HG03103 (cell line): ENCODE measurements at regions not wholly inside any gene's neighbourhood (a gene's known extent, or its start where the extent isn't known, plus 50 kb on each side); places are given as distances from the start of the nearest gene placed in this dataset.

ENCODE experiments used
- ATAC-seq: cut with Tn5 transposase; IDR thresholded peaks from one replicate; pipeline ENCODE4 v1.9.1; 2021; ENCODE audit warnings: low read depth; ENCODE audit not compliant: unreplicated experiment

DNA sequence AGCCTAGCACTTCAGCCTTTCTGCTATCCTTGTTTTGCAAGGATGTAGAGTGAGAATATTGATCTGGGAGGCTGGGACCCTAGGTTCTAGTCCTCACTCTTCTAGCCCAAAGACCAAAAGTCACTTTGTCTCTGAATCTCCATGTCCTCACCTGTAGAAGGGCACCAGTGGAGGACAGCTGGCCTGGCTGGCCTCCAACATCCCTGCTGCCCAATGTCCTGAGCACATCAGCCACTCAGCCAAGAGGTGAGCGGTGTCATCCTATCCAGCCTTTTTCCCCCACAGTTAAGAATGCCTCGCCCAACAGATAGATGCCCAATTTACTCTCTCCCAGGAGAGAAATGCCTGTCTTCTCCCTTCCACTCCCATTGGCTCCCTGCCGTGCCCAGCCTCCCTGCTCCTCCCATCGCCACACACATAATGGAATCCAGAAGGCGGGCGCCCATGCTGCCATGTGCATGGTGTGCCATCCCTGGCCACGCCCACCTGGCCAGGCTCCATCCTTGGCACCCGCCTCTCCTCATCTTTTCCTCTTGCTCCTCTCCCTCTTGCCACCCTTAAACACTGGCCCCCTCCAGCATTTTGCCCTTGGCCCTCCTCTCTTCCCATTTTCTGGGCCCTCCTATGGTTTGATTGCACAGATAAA is 157.3 kb upstream of the SDK2 start:
- ATAC-seq, result no peak

DNA sequence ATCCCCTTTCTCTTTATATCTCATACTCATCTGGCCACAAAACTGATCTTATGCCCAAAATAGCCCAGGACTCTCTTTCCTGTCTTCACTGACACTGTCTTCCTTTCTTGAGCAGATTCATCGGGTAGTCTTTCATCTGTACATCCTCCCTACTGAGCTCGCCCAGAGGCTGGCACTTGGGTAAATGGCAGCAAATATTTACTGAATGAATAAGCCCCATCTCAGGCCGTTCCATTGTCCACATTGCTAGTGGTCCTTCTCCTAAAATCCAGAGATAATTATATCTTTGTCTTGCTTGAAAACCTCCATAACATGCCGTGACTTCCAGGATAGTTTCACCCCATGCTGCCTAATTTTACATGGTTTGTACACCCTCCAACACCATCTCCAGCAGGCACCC is 158.1 kb upstream of the SDK2 start:
- no peak for ATAC-seq

DNA sequence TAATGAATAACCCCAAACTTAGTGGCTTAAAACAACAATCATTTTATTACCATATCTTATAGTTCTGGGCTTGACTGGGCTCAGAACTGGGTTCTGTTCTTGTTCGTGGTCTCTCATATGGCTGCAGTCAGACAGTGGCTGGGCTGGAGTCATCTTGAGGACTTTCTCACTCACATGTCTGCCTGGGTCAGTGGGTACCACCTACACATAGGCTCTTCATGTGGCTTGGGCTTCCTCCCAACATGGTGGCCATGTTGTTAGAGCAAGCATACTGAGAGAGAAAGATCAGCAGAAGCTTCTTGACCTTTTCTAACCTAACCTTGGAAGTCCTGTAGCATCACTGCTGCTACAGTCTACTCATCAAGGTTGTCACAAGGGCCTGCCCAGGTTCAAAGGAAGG is 158.6 kb upstream of the SDK2 start:
- no peak for ATAC-seq

DNA sequence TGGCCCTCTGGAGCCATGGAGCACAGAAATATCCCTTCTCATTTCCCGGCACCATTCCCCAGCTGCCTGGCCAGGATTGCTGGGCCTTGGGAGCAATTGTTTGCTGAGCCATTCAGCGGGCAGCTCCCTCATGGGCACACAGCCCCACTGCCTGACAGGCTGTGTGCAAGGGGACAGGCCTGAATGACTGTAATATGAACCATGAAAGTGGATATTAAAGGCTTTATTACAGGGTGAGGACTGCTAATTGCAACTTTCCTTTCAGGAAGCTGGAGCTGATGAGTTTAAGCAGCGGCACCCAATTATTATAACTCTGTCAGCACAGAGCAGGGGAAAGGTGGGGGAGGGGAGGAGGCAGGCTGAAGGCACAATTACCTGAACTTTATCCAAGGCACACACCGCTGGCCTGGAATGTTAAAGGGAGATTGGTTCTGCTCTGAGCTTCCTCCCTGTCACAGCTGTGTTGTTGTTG is 159.8 kb upstream of the SDK2 start:
- ATAC-seq, result no peak

DNA sequence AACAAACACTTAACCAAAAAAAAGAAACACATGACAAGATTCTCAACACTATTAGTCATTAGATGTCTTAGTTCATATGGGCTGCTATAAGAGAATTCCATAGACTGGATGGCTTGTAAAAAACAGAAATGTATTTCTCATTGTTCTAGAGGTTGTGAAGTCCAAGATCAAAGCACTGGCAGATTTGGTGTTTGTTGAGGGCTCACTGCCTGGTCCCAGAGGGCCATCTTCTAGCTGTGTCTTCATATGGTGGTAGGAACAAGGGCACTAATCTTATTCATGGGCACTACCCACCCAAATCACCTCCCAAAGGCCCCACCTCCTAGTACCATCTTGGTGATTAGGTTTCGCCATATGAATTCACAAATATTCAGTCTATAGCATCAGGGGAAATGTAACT is 162.5 kb upstream of the SDK2 start:
- ATAC-seq, result no peak

DNA sequence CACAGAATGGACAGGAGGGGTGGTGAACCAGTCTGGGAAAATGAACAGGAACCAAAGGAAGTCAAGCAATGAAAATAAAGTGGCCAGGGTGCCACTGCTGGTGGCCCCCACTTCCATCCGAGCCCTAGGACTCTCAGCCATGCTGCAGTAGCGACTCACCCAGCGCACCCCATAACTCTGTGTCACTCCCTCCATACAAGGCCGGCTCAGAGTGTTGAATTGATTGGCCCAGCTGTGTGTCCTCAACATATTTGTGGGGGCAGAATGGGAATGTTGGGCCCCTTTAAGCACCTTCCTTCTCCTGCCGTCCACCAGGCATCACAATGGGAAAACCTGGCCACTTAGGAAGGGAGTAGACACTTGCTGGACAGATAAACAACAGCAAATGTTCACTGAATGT is 169.0 kb upstream of the SDK2 start:
- no peak for ATAC-seq

DNA sequence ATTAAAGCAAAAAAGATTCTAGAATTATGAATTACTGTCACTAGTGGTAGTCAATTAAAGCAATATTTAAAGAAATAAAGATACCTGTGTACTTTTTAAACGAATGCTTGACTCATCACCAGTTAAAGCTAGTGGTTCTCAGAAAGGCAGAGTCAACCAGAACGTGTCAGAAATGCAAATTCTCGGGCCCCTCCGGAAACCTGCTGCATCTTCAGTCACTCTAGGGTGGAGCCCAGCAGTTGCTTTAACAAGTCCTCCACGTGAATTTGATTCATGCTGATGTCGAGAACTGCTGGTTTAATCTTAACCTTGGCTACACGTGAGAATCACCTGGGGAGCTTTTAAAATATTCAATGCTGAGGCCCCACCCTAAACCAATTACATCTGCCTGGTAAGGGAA is 169.8 kb upstream of the SDK2 start:
- ATAC-seq, result no peak

DNA sequence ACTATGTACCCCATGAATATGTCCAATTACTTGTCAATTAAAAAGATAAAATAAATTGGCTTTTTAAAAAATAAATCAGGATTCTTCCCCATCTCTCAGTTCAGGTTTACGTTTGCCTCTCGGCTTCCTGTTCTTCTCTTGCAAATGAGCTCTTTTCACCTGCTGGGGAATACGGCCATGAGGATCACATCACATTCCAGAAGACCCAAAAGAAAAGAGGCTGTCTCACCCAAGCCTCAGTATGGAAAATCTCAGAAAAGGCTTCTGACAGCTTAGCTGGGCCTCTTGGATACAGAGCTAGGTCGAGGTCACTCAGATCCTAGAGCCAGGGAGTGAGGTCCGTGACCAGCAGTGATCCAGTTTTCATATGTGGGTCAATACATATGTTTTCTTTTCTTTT is 171.2 kb upstream of the SDK2 start:
- no peak for ATAC-seq

DNA sequence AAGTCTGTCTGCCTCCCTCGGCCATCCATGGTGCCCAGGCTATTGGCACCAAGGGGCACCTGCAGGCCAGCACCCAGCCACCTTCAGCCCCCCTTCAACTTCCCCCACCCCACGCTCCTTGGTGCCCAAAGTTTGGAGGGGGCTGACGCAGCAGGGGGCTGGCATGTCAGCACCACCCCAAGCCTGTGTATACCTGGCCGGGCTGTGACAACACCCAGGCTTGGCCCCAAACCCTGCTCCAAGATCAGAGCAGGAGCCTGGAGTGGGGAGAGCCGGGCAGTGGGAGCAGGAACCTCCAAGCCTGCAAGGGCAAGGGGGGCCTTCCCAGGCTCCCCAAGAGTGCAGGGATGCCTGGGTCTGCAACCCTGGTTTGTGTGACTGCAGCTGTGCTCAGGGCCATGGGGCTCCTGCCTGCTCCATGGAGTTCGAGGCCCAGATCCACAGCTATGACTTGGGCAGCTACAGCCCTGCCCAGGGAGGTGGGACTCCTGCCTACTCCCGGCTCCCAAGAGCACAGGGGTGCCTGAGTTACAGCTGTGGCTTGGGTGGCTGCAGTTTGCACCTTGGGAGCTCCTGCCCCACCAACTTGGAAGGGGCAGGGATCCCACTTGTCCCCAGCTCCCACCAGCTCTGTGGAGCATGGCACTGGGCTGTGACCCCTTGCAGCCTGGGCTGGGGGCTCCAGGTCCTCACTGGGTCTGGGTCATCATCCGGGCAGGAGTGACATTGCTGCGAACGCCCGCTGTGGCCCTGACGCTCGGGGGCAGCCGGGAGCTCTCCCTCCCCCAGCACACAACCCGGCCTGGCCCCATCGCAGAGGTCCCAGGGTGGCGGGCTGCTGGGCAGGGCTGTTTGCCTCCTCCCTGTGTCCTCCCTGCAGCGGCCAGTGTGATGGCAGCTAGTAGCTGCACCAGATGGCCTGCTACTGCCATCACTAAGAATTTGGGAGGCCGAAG is 175.5 kb upstream of the SDK2 start:
- no peak for ATAC-seq

DNA sequence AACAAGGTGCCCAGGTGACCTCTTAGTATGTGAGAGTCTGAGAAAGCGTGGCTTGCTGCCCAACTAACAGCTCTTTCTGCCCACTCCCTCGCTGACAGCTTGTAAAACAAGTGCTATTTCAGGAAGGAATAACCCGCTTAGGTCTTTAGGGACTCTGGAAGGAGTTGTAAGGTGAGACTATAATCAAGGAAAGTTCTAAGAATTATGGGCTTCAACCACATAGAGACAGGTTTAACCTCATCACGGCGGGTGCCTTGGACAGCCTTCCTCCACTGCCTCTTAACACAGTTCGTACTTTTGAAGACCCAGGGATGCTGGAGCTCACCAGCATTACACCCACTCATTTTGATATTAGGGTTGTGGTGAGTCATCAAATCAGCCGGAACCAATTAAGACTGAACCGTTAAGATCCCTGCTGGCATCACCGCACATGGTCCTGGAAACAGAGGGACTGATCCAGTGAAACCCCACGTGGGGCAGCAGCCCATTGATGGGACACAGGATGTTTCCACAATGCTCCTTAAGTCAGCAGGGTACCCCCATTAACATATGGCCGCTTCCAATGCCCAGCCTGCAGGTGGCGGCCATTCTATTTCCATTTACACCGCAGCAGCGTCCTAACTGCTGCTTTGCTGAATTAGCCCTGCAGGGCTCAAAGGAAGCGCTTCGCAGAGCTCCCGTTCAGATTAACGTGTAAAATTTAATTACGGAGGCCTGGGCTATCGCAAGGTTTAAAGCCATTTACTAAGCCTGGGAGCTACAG is 176.6 kb upstream of the SDK2 start:
- ATAC-seq, result no peak

DNA sequence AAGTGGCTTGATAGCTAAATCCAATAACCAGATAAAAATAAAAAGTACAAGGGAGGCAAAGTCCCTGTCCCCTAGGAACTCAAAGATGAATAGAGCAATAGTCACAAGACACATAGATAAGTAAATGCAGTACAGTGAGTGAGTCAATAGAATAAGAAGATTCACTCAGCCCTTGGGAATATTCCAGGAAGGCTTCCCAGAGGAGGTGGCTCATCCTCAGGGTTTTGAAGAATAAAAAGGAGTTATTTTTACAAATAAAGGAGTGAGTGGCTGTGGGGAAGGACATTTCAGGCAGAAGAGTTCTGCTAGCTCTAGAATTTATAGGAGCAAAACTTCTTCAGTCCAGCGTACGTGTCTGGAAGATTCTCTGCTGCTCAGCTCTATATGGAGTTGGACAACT is 177.4 kb upstream of the SDK2 start:
- no peak for ATAC-seq

DNA sequence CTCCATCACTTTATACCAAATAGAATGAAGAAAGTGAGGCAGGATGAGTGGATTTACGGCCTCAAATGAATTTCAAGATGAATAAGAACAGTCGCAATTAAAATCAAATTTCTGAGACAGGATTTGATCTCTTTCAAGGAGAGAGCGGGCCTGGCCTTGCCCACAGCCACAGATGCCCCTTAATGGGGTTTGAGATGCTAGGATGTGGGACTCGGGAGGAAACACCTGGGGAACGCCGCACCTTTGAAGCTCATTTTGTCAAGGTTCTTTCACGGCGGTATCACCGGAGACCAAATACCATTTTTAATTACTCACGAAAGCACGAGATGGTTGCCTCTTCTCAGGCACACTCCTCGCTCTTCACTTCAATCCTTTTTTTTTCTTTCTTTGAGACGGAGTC is 178.1 kb upstream of the SDK2 start:
- ATAC-seq, result no peak

DNA sequence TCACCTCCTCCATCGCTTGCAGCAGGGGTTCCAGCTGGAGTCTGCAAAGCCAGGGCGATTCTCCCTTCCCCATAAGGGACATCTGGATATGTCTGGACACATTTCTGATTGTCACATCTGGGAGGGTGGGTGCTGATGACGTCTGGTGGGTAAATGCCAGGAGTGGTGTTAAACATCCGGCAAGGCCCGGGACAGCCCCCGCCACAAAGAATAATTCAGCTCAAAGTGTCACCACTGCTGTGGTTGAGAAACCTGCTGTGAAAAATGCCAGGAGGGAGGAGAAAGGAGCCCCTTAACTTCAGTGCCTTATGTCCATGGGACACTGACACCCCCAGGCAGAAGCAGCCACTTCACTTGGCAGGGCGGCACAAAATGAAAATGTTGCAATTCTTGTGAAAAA is 179.4 kb upstream of the SDK2 start:
- no peak for ATAC-seq

DNA sequence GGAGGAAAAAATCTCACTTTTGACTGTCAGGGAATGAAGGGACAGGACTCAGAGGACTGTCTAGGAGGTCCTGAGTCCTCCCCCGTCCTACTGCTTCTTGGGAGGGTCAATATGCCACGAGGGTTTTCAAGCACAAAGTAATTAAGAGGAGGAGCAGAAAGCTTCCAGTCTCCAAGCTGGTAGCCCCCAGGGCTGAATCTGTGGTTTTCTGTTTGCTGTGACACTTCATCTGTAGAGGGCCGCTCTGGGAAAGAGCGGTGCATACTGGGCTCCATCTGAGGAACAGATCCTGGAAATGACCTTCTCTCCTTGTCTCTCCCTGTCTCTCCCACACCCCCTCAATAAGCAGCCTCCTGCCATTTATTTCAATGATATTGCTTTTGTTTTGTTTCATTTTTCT is 180.1 kb upstream of the SDK2 start:
- no peak for ATAC-seq

DNA sequence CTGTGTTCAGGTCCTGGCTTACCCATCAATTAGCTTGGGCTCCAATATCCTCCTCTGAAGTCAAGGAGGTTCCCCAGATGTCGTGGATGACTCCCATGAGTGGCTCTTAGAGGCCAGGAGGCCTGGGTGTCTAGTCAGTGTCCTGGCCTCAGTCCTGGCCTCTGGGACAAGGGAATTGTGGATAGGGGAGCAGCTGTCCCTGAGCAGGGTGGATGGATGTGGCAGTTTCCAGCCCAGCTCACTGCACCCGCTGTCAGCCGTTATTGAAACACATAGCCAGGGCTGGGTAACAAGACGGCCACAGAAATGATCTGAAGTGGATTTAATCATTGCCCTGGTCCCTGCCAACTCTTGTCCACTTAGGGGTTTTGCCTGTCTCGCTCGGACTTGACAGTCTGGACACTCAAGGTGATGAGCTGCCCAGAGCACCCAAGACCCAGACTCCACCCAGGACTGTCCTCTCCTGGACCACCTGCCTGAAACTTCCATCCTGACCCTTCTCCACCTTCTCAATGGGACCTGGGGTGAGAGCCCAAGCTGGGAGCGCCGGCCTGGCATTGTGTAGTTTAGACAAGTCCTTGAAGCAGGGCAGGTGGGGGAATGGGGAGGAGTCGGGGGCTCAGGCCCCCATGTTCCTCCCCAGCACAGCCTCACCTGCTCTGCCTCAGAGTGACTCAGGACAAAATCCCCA is 182.1 kb upstream of the SDK2 start:
- no peak for ATAC-seq

DNA sequence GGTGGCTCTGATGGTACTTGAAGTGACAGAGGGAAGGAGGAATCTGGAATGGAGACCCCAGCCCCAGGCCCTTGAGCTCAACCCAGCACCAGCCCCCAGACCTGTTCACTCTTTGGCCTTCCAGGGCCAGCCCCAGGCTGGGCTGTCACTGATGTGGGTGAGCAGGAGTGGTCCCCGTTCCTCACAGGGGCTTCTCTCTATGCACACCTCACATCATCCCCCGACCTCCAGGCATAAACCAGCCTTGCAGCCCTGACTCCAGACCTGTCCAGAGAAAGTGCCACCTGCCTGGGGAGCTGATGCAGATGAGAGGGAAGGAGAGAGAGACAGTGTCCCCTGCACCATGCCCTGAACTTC is 182.6 kb upstream of the SDK2 start:
- no peak for ATAC-seq

DNA sequence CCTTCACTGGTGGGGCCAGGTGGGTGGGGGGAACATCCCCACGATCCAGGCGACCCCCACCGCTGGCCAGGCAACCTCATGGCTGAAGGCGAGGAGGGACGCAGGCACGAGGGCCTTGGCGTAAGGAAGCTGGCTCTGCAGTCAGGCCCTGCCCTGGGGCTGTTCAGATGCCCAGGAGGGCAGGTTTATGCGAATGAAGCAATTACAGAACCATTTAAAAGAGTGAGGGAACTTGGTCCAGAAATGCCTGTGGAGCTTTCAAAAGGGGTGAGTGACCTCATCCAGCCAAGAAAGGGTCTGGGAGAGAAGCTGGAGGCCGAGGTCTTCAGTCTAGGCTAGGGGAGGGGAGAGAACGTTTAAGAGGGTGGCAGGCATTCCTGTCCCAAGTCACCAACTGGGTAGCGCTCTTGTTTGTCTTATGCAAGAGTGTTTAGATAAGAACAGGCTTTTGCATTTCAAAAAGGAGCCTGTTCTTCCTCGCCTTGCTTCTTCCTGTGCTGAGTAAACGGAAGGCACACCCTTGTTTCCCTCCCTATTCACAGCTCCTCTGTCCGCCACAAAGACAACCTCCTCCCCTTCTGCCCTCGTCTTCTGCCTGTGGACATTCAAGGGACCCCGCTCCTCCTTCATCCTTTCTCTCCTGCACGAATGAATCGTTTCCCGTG is 183.5 kb upstream of the SDK2 start:
- no peak for ATAC-seq

DNA sequence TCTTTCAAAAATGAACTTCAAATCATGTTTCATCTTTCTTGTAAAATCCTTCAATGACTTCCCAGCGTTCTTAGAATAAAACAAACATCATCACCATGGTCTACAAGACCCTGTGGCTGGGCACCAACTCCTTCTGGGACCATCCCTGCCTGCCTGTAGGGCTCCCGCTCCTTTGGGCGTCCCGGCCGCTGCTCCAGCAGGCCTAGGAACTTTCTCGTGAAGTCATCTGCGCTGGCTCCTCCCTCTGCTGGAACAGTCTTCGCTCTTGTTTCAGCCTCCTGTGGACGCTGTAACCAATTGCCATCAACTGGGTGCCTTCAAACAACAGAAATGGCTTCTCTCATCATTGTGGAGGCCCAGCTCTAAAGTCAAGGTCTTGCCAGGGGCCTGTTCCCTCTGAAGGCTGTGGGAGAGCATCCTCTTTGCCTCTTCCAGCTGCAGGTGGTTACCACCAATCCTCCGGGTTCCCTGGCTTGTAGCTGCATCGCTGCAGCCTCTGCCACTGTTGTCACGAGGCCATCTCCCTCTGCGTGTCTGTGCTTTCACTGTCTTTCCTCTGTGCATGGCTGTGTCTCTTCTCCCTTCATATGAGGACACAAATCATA is 185.5 kb upstream of the SDK2 start:
- ATAC-seq, result no peak

DNA sequence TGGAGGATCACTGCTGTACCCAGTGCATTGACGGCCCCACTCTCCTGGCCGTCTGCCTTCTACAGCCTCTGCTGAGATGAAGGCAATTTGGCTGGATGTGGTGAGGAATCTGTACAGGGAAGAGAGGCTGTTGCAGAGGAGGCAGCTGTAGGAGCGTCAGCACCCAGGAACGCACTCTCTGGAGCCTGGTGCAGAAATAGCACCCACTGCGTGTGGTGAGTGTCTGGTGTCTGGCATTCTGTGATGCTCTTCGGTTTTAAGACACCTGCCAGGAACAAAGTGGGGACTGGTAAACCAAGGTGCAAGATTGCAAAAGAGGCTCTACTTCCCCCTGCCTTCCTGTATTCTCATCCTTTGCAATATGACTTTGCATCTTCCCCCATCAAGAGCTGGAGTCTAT is 187.5 kb upstream of the SDK2 start:
- no peak for ATAC-seq
